ENCODE measurements at regions not wholly inside any gene's neighbourhood (a gene's known extent, or its start where the extent isn't known, plus 50 kb on each side); places are given as distances from the start of the nearest gene placed in this dataset.

DNA sequence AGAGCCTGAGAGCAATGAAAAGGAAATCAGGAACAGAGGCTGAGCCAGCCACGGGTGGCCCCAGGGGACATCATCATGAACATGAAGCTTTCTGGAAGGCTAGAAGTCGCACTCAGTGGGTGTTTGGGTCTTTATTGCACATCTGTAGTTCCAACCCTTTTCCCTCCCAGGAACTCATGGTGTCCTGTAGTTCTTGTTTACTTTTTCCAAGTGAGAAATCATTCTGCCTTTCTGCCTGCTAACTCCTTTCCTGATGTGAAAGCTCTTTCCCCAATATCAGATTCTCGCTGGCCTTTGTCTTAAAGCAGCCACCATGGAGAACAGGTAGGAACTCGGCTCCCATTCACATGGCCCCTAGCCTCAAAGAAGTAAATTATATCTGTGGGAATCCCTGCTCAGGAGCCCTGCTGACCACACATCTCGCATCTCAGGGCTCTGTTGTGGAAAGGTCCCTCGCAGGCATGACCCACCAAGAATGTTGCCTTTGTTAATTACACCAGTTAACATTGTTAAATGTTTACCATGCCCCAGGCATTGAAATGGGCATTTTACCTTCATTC, 542.7 kb downstream of the TNS3 start:
- TF ChIP-seq, protein P1, sequence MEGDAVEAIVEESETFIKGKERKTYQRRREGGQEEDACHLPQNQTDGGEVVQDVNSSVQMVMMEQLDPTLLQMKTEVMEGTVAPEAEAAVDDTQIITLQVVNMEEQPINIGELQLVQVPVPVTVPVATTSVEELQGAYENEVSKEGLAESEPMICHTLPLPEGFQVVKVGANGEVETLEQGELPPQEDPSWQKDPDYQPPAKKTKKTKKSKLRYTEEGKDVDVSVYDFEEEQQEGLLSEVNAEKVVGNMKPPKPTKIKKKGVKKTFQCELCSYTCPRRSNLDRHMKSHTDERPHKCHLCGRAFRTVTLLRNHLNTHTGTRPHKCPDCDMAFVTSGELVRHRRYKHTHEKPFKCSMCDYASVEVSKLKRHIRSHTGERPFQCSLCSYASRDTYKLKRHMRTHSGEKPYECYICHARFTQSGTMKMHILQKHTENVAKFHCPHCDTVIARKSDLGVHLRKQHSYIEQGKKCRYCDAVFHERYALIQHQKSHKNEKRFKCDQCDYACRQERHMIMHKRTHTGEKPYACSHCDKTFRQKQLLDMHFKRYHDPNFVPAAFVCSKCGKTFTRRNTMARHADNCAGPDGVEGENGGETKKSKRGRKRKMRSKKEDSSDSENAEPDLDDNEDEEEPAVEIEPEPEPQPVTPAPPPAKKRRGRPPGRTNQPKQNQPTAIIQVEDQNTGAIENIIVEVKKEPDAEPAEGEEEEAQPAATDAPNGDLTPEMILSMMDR (IDR thresholded peaks at IDR 0.05), result no peak
- TF ChIP-seq POLR2A (IDR thresholded peaks at IDR 0.05), result no peak
- TF ChIP-seq POLR2AphosphoS5 (IDR thresholded peaks at IDR 0.05), result no peak
